MM.1S (cell line): ENCODE measurements at regions not wholly inside any gene's neighbourhood (a gene's known extent, or its start where the extent isn't known, plus 50 kb on each side); places are given as distances from the start of the nearest gene placed in this dataset.

Experiments used
- EZH2 ChIP-seq: fragments of 300-600 bp; sonication (generic); optimal IDR thresholded peaks from 2 replicates; pipeline ENCODE3; 2017; ENCODE audit warnings: low read depth, mild to moderate bottlenecking, antibody characterized with exemption, low read length, mixed read lengths
- TF ChIP-seq, protein P1 (sequence below): fragments of 300-600 bp; sonication (generic); IDR thresholded peaks from 2 replicates; pipeline ENCODE4 v1.5.1; 2016; ENCODE audit warnings: antibody characterized with exemption, low read length, mixed read lengths

- TF ChIP-seq, protein P1, sequence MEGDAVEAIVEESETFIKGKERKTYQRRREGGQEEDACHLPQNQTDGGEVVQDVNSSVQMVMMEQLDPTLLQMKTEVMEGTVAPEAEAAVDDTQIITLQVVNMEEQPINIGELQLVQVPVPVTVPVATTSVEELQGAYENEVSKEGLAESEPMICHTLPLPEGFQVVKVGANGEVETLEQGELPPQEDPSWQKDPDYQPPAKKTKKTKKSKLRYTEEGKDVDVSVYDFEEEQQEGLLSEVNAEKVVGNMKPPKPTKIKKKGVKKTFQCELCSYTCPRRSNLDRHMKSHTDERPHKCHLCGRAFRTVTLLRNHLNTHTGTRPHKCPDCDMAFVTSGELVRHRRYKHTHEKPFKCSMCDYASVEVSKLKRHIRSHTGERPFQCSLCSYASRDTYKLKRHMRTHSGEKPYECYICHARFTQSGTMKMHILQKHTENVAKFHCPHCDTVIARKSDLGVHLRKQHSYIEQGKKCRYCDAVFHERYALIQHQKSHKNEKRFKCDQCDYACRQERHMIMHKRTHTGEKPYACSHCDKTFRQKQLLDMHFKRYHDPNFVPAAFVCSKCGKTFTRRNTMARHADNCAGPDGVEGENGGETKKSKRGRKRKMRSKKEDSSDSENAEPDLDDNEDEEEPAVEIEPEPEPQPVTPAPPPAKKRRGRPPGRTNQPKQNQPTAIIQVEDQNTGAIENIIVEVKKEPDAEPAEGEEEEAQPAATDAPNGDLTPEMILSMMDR: no peak
- TF ChIP-seq EZH2: no peak
Measured at GRCh38 chr3:106175276-106175675, 306.5 kb upstream of the CBLB start.
